IMR-90 (cell line): ENCODE measurements at regions not wholly inside any gene's neighbourhood (a gene's known extent, or its start where the extent isn't known, plus 50 kb on each side); places are given as distances from the start of the nearest gene placed in this dataset.

ENCODE experiments used
- microRNA-seq, 2 experiments: library from miRNA; stranded (forward) in 1 of 2; unstranded in 1 of 2; fragments of 10-50 nt in 1 of 2; fragments of <30 nt in 1 of 2; gene quantifications in 1 of 2; microRNA quantifications in 1 of 2; one replicate each; pipeline versions ENCODE3 to v1.1.0; 2013 to 2020; ENCODE audit not compliant: insufficient read depth in 1 of 2, insufficient read length in 1 of 2, unreplicated experiment in 1 of 2
- small RNA-seq, 5 experiments: library from RNA; depleted of rRNA; stranded (forward); fragments of <200 nt; gene quantifications; one replicate each; pipeline ENCODE3, GENCODE V24; 2012

Small RNA genes in the stretch of these regions (microRNA-seq; reads per million reads assigned to microRNA genes)
- 0 reads per million in 2 experiments for gene MIR4771-1

Small RNA genes in the stretch of these regions (small RNA-seq; reads per million reads assigned to genes)
- 0 reads per million in 5 experiments for gene MIR4771-1
